ENCODE measurements at regions not wholly inside any gene's neighbourhood (a gene's known extent, or its start where the extent isn't known, plus 50 kb on each side); places are given as distances from the start of the nearest gene placed in this dataset.

DNA sequence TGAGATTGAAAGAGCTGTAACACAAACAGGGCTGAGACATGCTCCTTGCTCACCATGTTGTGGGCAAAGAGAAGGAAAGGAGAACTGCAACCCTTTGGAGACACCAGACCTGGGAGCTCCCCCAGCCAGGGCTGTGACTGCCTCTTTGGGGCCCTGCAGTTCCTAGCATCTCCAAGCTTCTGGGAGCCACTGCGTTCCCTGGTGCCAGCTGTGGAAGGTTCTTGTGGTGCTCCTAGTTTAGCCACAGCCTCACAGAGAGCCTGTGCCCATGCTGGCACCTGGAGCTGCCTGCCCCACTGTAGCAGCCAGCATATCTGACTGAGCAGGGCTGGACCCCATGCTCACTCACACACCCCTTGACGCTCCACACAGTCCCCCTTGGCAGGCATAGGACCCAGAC lies 141.7 kb downstream of the PDHA2 start:
- Mint-ChIP-seq H3K27ac (no peak overlapping the region), H3K9me3 (no peaks in the 10 kb centered on the region), H3K27me3 (ENCODE audit: low read depth) (no peaks in the 10 kb centered on the region), H3K36me3 (ENCODE audit: low read depth) (no peaks in the 10 kb centered on the region), H3K4me3 (no peak overlapping the region), H3K4me1 (no peaks in the 10 kb centered on the region)
- TF ChIP-seq, protein P1, sequence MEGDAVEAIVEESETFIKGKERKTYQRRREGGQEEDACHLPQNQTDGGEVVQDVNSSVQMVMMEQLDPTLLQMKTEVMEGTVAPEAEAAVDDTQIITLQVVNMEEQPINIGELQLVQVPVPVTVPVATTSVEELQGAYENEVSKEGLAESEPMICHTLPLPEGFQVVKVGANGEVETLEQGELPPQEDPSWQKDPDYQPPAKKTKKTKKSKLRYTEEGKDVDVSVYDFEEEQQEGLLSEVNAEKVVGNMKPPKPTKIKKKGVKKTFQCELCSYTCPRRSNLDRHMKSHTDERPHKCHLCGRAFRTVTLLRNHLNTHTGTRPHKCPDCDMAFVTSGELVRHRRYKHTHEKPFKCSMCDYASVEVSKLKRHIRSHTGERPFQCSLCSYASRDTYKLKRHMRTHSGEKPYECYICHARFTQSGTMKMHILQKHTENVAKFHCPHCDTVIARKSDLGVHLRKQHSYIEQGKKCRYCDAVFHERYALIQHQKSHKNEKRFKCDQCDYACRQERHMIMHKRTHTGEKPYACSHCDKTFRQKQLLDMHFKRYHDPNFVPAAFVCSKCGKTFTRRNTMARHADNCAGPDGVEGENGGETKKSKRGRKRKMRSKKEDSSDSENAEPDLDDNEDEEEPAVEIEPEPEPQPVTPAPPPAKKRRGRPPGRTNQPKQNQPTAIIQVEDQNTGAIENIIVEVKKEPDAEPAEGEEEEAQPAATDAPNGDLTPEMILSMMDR (IDR thresholded peaks at IDR 0.05; ENCODE audit: unreplicated experiment in 3 of 3) = no peak

DNA sequence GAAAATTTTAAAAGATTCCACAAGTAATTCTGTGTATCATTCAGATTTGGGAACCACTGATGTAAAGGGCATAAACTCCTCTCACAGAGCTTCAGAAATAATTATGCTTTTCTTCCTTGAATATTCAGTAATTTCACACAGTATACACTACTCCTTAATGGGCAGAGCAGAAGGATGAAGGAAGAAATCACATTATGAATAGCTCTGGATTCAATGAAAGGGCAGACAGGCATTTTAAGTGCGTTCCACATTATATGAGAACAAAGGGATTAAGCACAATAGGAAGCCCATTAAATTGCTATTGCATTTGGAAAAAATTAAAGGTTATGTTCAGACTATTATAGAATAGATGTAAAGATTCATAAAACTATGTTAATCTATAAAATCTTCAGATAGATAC lies 142.6 kb downstream of the PDHA2 start:
- no peaks in the 10 kb centered on the region for H3K4me1 Mint-ChIP-seq
- no peaks in the 10 kb centered on the region for H3K36me3 Mint-ChIP-seq (ENCODE audit: low read depth)
- no peak overlapping the region for H3K27ac Mint-ChIP-seq
- TF ChIP-seq, protein P1 (IDR thresholded peaks at IDR 0.05; ENCODE audit: unreplicated experiment in 3 of 3) = no peak
- H3K4me3 Mint-ChIP-seq = no peak overlapping the region
- H3K9me3 Mint-ChIP-seq = no peaks in the 10 kb centered on the region
- H3K27me3 Mint-ChIP-seq (ENCODE audit: low read depth) = no peaks in the 10 kb centered on the region

DNA sequence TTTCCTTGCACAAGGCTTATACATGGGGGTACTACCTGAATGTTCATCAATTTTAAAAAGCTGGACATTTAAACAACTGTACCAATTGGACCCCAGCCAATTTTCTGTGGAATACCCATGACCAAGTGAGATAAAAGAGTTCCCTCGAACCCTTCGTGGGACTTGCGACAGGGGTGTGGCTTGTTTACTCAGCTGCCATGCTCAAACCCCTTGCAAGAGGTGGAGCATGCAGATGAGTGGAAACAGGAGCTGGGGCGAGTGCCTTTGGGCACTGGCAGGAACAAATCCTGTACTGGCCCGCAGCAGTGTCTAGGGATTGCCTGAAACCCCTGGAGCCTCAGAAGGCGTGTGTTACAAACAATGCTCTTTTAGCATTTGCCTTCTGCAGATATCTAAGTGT lies 144.2 kb downstream of the PDHA2 start:
- no peaks in the 10 kb centered on the region for H3K4me1 Mint-ChIP-seq
- H3K27ac Mint-ChIP-seq = no peak overlapping the region
- no peaks in the 10 kb centered on the region for H3K36me3 Mint-ChIP-seq (ENCODE audit: low read depth)
- no peak overlapping the region for H3K4me3 Mint-ChIP-seq
- TF ChIP-seq, protein P1 (IDR thresholded peaks at IDR 0.05; ENCODE audit: unreplicated experiment in 3 of 3) = no peak
- H3K9me3 Mint-ChIP-seq = no peaks in the 10 kb centered on the region
- H3K27me3 Mint-ChIP-seq (ENCODE audit: low read depth) = no peaks in the 10 kb centered on the region

DNA sequence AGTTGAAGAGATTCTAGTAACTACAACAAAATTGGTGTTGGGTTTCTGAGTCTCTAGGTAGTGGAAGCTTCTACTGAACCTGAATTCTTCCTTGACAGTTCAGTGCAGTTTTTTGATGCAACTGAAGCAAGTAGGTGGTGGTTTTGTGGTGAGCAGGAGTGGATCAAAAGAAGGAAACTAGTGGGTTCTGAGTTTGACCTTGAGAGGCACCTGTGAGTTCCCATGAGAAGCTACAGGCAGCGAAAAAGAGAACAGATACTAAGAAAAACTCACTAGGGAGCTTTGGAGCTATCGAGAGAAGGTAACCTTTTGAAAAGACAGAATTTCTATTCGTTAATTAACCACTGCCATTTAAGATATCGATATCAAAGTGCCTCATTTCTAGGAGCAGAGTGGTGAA lies 145.2 kb downstream of the PDHA2 start:
- Mint-ChIP-seq H3K4me3 (no peak overlapping the region), H3K27ac (no peak overlapping the region), H3K27me3 (ENCODE audit: low read depth) (no peaks in the 10 kb centered on the region), H3K4me1 (no peaks in the 10 kb centered on the region), H3K36me3 (ENCODE audit: low read depth) (no peaks in the 10 kb centered on the region), H3K9me3 (no peaks in the 10 kb centered on the region)
- TF ChIP-seq, protein P1 (IDR thresholded peaks at IDR 0.05; ENCODE audit: unreplicated experiment in 3 of 3) = no peak

DNA sequence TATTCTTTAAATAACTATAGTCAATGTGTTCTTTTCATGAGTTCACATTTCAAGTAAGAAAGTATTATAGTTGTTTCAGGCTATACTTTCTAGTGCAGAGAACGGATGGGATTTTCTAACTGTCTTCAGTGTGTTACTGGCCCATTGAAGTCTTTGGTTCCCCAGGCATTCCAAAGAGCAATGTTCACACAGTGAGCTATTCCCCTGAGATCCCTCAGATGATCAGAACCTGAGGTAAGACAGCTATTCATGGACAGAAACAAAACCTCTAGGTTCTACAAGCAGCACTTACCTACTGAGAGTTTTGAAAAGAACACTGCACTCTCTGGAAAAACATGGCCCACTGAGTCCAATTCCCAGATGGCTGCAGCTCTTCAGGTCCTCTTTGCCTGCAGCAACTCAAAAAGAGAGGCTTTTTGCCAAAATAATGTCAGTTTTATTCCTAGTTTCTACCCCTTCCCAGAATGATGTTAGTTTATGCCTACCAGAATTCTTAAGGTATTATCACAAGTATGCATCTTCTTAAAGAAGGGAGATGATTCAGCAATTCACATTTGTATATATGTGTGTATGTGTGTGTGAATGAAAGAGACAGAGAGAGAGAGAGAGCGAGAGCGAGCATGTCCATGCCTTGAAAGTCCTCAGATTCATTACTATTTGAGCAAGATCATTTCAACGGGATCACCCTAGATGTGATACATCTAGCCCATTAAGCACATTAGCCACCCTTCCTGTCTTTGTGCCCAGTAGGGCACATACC lies 146.1 kb downstream of the PDHA2 start:
- no peak overlapping the region for H3K27ac Mint-ChIP-seq
- TF ChIP-seq, protein P1 (IDR thresholded peaks at IDR 0.05; ENCODE audit: unreplicated experiment in 3 of 3) = no peak
- H3K4me1 Mint-ChIP-seq = no peaks in the 10 kb centered on the region
- no peak overlapping the region for H3K4me3 Mint-ChIP-seq
- no peaks in the 10 kb centered on the region for H3K27me3 Mint-ChIP-seq (ENCODE audit: low read depth)
- no peaks in the 10 kb centered on the region for H3K9me3 Mint-ChIP-seq
- H3K36me3 Mint-ChIP-seq (ENCODE audit: low read depth) = no peaks in the 10 kb centered on the region

DNA sequence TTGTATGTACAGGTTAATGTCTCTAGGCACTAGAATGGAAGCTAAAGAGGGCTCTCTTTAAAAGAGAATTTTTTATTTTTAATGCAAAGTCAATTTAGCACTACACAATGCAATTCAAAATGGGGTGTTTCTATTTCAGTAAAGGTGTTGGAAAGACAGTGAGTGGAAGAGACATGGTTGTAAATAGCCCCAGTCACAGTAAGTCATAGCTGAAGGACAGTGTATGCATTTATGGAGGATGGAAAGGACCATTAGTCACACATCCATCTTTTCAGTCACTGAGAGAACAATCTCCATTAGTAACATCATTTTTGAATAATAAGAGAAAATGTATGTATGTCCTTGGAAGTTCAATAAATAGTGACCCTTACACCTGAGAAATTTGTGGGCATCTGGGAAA lies 148.0 kb downstream of the PDHA2 start:
- Mint-ChIP-seq H3K9me3 (no peaks in the 10 kb centered on the region), H3K36me3 (ENCODE audit: low read depth) (no peaks in the 10 kb centered on the region), H3K27me3 (ENCODE audit: low read depth) (no peaks in the 10 kb centered on the region), H3K4me3 (no peak overlapping the region), H3K4me1 (no peaks in the 10 kb centered on the region), H3K27ac (no peak overlapping the region)
- TF ChIP-seq, protein P1 (IDR thresholded peaks at IDR 0.05; ENCODE audit: unreplicated experiment in 3 of 3) = no peak
